ENCODE measurements at regions not wholly inside any gene's neighbourhood (a gene's known extent, or its start where the extent isn't known, plus 50 kb on each side); places are given as distances from the start of the nearest gene placed in this dataset.

GRCh38 chr15:95439922-95440376 lies 890.6 kb upstream of the NR2F2 start:
- TF ChIP-seq CTCF (IDR thresholded peaks at IDR 0.05; ENCODE audit: low read depth, low read length, poor library complexity, severe bottlenecking), result no peak
- TF ChIP-seq EZH2phosphoT487 (IDR thresholded peaks at IDR 0.05; ENCODE audit: borderline replicate concordance, low read length), result no peak

Data from DOHH2 (cell line).